Sigmoid colon (tissue), 6 donors: ENCODE measurements at regions not wholly inside any gene's neighbourhood (a gene's known extent, or its start where the extent isn't known, plus 50 kb on each side); places are given as distances from the start of the nearest gene placed in this dataset.

Experiments used
- DNase-seq: peaks from one replicate; pipeline ENCODE4 v3.0.0-alpha.2; 2019
- H3K27ac ChIP-seq, 4 donors: fragments of 200-600 bp; sonication (generic); one replicate each; pipeline ENCODE4 v1.5.1; 2016 to 2019; ENCODE audit warnings: mild to moderate bottlenecking in 1 of 4
- H3K27me3 ChIP-seq, 3 donors: fragments of 200-600 bp; sonication (generic); one replicate each; pipeline ENCODE4 v1.5.1; 2019; ENCODE audit warnings: mild to moderate bottlenecking in 1 of 3
- H3K36me3 ChIP-seq, 4 donors: fragments of 200-600 bp; sonication (generic); one replicate each; pipeline ENCODE4 v1.5.1; 2016 to 2019
- H3K4me1 ChIP-seq, 4 donors: fragments of 200-600 bp; sonication (generic); one replicate each; pipeline ENCODE4 v1.5.1; 2017 to 2019
- H3K4me3 ChIP-seq, 4 donors: fragments of 200-600 bp; sonication (generic); one replicate each; pipeline ENCODE4 v1.5.1; 2017 to 2019; ENCODE audit warnings: mild to moderate bottlenecking in 2 of 4, moderate library complexity in 1 of 4
- H3K9me3 ChIP-seq, 4 donors: fragments of 200-600 bp in 3 of 4; sonication (generic) in 3 of 4; one replicate each; pipeline versions ENCODE4 v1.5.1 to v1.6.1; 2013 to 2019
- CTCF ChIP-seq, 4 experiments: fragments of 450-650 bp in 3 of 4; fragments of 200-600 bp in 1 of 4; IDR thresholded peaks; one replicate each; pipeline ENCODE4 v1.5.1; 2016 to 2019; ENCODE audit warnings: antibody characterized with exemption in 4 of 4, mild to moderate bottlenecking in 3 of 4, moderate library complexity in 2 of 4
- EP300 ChIP-seq, 4 donors: sonication (generic); formaldehyde crosslinking; IDR thresholded peaks; one replicate each; pipeline ENCODE4 v1.6.1; 2017; ENCODE audit warnings: antibody characterized with exemption in 4 of 4
- POLR2A ChIP-seq, 2 donors: fragments of 450-650 bp; IDR thresholded peaks; one replicate each; pipeline ENCODE4 v1.6.1; 2016; ENCODE audit warnings: antibody characterized with exemption in 2 of 2, mild to moderate bottlenecking in 2 of 2, moderate library complexity in 2 of 2
- POLR2AphosphoS5 ChIP-seq, 4 donors: sonication (generic); formaldehyde crosslinking; IDR thresholded peaks; one replicate each; pipeline ENCODE4 v1.6.1; 2017; ENCODE audit warnings: antibody characterized with exemption in 4 of 4
- WGBS, 2 donors: extraction: QIAGEN DNeasy Blood & Tissue Kit; methylation state at CpG; one replicate each; pipeline ENCODE4 v1.1.7; 2013; 5-methylcytosine and 5-hydroxymethylcytosine counted together
- intact Hi-C: fragments of 100-400 bp; cut with DNase I; formaldehyde crosslinking; loops from one replicate; pipeline ENCODE4 v1.15.1; 2023
- donor health status: healthy with polysubstance abuse.
- donor health status: healthy.

GRCh38 chr18:76051396-76052226 lies 443.4 kb downstream of the ZNF516 start:
- Histone ChIP-seq H3K27ac (peak overlapping the region in 2 of 4 donors; percentile 18 to 31), H3K36me3 (no peaks in the 10 kb centered on the region), H3K4me3 (peak overlapping the region in 3 of 4 donors; percentile 9 to 18 (median 14)), H3K4me1 (peaks cover 0 to 18% (median 12%) of the 10 kb centered on the region in 4 donors), H3K9me3 (no peaks in the 10 kb centered on the region), H3K27me3 (no peaks in the 10 kb centered on the region)
- 64 to 71% methylated on average over 14 of the region's 14 CpGs for WGBS, 2 donors
- no peak for TF ChIP-seq POLR2AphosphoS5 (IDR thresholded peaks at IDR 0.05)
- intact Hi-C loops = no loop called here
- DNase-seq = no peak

DNA sequence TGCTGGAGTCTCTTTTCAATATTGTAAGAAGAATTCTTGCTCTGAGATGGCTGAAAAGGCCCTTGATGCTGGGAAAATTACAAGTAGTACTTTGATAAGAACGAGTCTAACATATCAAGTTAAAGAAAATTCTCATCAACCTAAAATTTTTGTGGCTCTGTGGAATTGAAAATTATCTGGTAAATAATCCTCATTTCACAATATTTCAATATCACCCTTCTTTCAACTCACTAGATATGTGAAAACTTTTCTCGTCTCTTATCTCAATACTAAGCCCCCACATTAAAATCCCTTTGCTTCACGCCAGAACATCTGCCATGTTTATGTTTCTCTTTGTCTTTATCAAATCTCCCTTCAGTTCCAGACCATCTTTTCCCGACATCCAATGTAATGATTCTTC lies 448.8 kb downstream of the ZNF516 start:
- H3K27me3 ChIP-seq = no peaks in the 10 kb centered on the region
- no peak for TF ChIP-seq POLR2AphosphoS5 (IDR thresholded peaks at IDR 0.05)
- TF ChIP-seq POLR2A (IDR thresholded peaks at IDR 0.05) = no peak
- no peak for TF ChIP-seq CTCF (IDR thresholded peaks at IDR 0.05)
- TF ChIP-seq EP300 (IDR thresholded peaks at IDR 0.05) = no peak
- no peak for DNase-seq
- WGBS, 2 donors = 82 to 88% methylated on average over 4 of the region's 4 CpGs
- no peak overlapping the region for H3K27ac ChIP-seq
- no peak overlapping the region for H3K4me3 ChIP-seq
- H3K36me3 ChIP-seq = no peaks in the 10 kb centered on the region
- peaks cover 0 to 6% (median 3%) of the 10 kb centered on the region in 4 donors for H3K4me1 ChIP-seq
- no peaks in the 10 kb centered on the region for H3K9me3 ChIP-seq
- intact Hi-C loops = no loop called here

- H3K9me3 ChIP-seq = no peaks in the 10 kb centered on the region
- H3K4me1 ChIP-seq = no peaks in the 10 kb centered on the region
- intact Hi-C loops = no loop called here
- TF ChIP-seq EP300 (IDR thresholded peaks at IDR 0.05) (no peak), POLR2A (IDR thresholded peaks at IDR 0.05) (no peak), CTCF (IDR thresholded peaks at IDR 0.05) (no peak), POLR2AphosphoS5 (IDR thresholded peaks at IDR 0.05) (no peak)
- no peak overlapping the region for H3K4me3 ChIP-seq
- H3K27ac ChIP-seq = no peak overlapping the region
- no peaks in the 10 kb centered on the region for H3K36me3 ChIP-seq
- H3K27me3 ChIP-seq = no peaks in the 10 kb centered on the region
- 0 to 55% methylated on average over 1 of the region's 1 CpG for WGBS, 2 donors
- DNase-seq = no peak
Observed at GRCh38 chr18:76042511-76042910, 452.5 kb downstream of the ZNF516 start.

GRCh38 chr18:76018210-76018609 lies 476.8 kb downstream of the ZNF516 start:
- H3K4me3 ChIP-seq = no peak overlapping the region
- no peaks in the 10 kb centered on the region for H3K27me3 ChIP-seq
- no peaks in the 10 kb centered on the region for H3K4me1 ChIP-seq
- no peak for TF ChIP-seq POLR2A (IDR thresholded peaks at IDR 0.05)
- TF ChIP-seq EP300 (IDR thresholded peaks at IDR 0.05) = no peak
- TF ChIP-seq CTCF (IDR thresholded peaks at IDR 0.05) = no peak
- no peak for TF ChIP-seq POLR2AphosphoS5 (IDR thresholded peaks at IDR 0.05)
- no peak for DNase-seq
- intact Hi-C loops = no loop called here
- peaks cover 0 to 6% (median 1%) of the 10 kb centered on the region in 4 donors for H3K9me3 ChIP-seq
- 64 to 80% methylated on average over 3 of the region's 3 CpGs for WGBS, 2 donors
- H3K36me3 ChIP-seq = no peaks in the 10 kb centered on the region
- no peak overlapping the region for H3K27ac ChIP-seq

- intact Hi-C loops = no loop called here
- H3K36me3 ChIP-seq = no peaks in the 10 kb centered on the region
- H3K4me3 ChIP-seq = no peak overlapping the region
- peaks cover 0 to 2% (median 0%) of the 10 kb centered on the region in 4 donors for H3K9me3 ChIP-seq
- 90 to 92% methylated on average over 1 of the region's 1 CpG for WGBS, 2 donors
- no peak overlapping the region for H3K27ac ChIP-seq
- TF ChIP-seq EP300 (IDR thresholded peaks at IDR 0.05) (no peak), POLR2AphosphoS5 (IDR thresholded peaks at IDR 0.05) (no peak), POLR2A (IDR thresholded peaks at IDR 0.05) (no peak), CTCF (IDR thresholded peaks at IDR 0.05) (no peak)
- H3K4me1 ChIP-seq = no peaks in the 10 kb centered on the region
- no peak for DNase-seq
- no peaks in the 10 kb centered on the region for H3K27me3 ChIP-seq
Observed at GRCh38 chr18:76013057-76013456, 482.0 kb downstream of the ZNF516 start.
